Astrocyte of the cerebellum (primary cell): ENCODE measurements at regions not wholly inside any gene's neighbourhood (a gene's known extent, or its start where the extent isn't known, plus 50 kb on each side); places are given as distances from the start of the nearest gene placed in this dataset.

Source experiments
- DNase-seq: peaks from one replicate; pipeline ENCODE4 v3.0.0-alpha.2; 2011; ENCODE audit warnings: low read depth
- H3K4me3 ChIP-seq: 2 replicates; pipeline ENCODE4 v1.5.1; 2011; ENCODE audit warnings: mild to moderate bottlenecking, low read depth, low read length, moderate library complexity
- CTCF ChIP-seq: IDR thresholded peaks from 2 replicates; pipeline ENCODE4 v1.5.1; 2012; ENCODE audit warnings: low read length, low read depth, moderate library complexity, mild to moderate bottlenecking; ENCODE audit errors: missing control alignments
- in situ Hi-C: cut with HindIII; loops from 2 replicates; pipeline ENCODE4 v1.10.0; 2017; ENCODE audit warnings: low sequenced_read_pairs

GRCh38 chr20:6693178-6693807 is 74.2 kb upstream of the BMP2 start:
- TF ChIP-seq CTCF, result no peak
- H3K4me3 ChIP-seq, result no peak overlapping the region
- no peak for DNase-seq
- in situ Hi-C loops, result no loop called here

- no peak overlapping the region for H3K4me3 ChIP-seq
- no peak for DNase-seq
- TF ChIP-seq CTCF, result no peak
- in situ Hi-C loops, result no loop called here
Measured at GRCh38 chr20:6692566-6693173, 74.8 kb upstream of the BMP2 start.

- in situ Hi-C loops, result no loop called here
- TF ChIP-seq CTCF, result no peak
- no peak for DNase-seq
- H3K4me3 ChIP-seq, result no peak overlapping the region
Measured at GRCh38 chr20:6691516-6691915, 76.0 kb upstream of the BMP2 start.

- in situ Hi-C loops, result no loop called here
- H3K4me3 ChIP-seq, result no peak overlapping the region
- DNase-seq, result no peak
- TF ChIP-seq CTCF, result no peak
Measured at GRCh38 chr20:6689339-6689973, 78.0 kb upstream of the BMP2 start.

GRCh38 chr20:6686171-6686570 is 81.3 kb upstream of the BMP2 start:
- DNase-seq, result no peak
- no peak for TF ChIP-seq CTCF
- in situ Hi-C loops, result no loop called here

GRCh38 chr20:6685626-6686025 is 81.9 kb upstream of the BMP2 start:
- no peak overlapping the region for H3K4me3 ChIP-seq
- no peak for DNase-seq
- in situ Hi-C loops, result no loop called here
- TF ChIP-seq CTCF, result no peak

More at GRCh38 chr20:6686171-6686570, 81.3 kb upstream of the BMP2 start:
- no peak overlapping the region for H3K4me3 ChIP-seq
